Stimulated activated CD4-positive, alpha-beta T cell treated with anti-CD3 and anti-CD28 coated beads, Interleukin-4, amount 100 ng/mL, for 48 hours (primary cell): ENCODE measurements at regions not wholly inside any gene's neighbourhood (a gene's known extent, or its start where the extent isn't known, plus 50 kb on each side); places are given as distances from the start of the nearest gene placed in this dataset.
"Not testable (repeated sequence)": the region's sequence is repeated elsewhere in the genome, so short reads cannot be mapped to it uniquely, and the experiment has no call there.

Experiments
- DNase-seq, 2 donors: peaks; one replicate each; pipeline ENCODE4 v3.0.0-alpha.2; 2020; ENCODE audit warnings: low read depth in 2 of 2

GRCh38 chr1:146641534-146641933 is 296.6 kb upstream of the NBPF12 start:
- DNase-seq: not testable (repeated sequence)

- DNase-seq: not testable (repeated sequence)
These were observed 297.5 kb upstream of the NBPF12 start for GRCh38 chr1:146640671-146641070.

- DNase-seq: not testable (repeated sequence)
These were observed 307.8 kb upstream of the NBPF12 start for GRCh38 chr1:146630302-146630701.

GRCh38 chr1:146618582-146618981 is 319.5 kb upstream of the NBPF12 start:
- DNase-seq: not testable (repeated sequence)

- DNase-seq: not testable (repeated sequence)
These were observed 333.4 kb upstream of the NBPF12 start for GRCh38 chr1:146604681-146605080.

- DNase-seq: not testable (repeated sequence)
These were observed 337.3 kb upstream of the NBPF12 start for GRCh38 chr1:146600720-146601307.

GRCh38 chr1:146599906-146600305 is 338.2 kb upstream of the NBPF12 start:
- DNase-seq: not testable (repeated sequence)

GRCh38 chr1:146581229-146581628 is 352.4 kb upstream of the NOTCH2NLA start:
- DNase-seq: not testable (repeated sequence)

GRCh38 chr1:146567541-146567940 is 338.7 kb upstream of the NOTCH2NLA start:
- not testable (repeated sequence) for DNase-seq

GRCh38 chr1:146558032-146558431 is 329.2 kb upstream of the NOTCH2NLA start:
- not testable (repeated sequence) for DNase-seq

GRCh38 chr1:146556405-146556804 is 327.6 kb upstream of the NOTCH2NLA start:
- not testable (repeated sequence) for DNase-seq

GRCh38 chr1:146552414-146552813 is 323.6 kb upstream of the NOTCH2NLA start:
- DNase-seq: not testable (repeated sequence)

GRCh38 chr1:146548684-146549083 is 319.9 kb upstream of the NOTCH2NLA start:
- not testable (repeated sequence) for DNase-seq

- not testable (repeated sequence) for DNase-seq
These were observed 317.4 kb upstream of the NOTCH2NLA start for GRCh38 chr1:146546189-146546588.

GRCh38 chr1:146537775-146538373 is 309.1 kb upstream of the NOTCH2NLA start:
- DNase-seq: not testable (repeated sequence)

GRCh38 chr1:146536028-146536427 is 307.2 kb upstream of the NOTCH2NLA start:
- DNase-seq: not testable (repeated sequence)

GRCh38 chr1:146535575-146535974 is 306.8 kb upstream of the NOTCH2NLA start:
- DNase-seq: not testable (repeated sequence)

GRCh38 chr1:146530958-146531357 is 302.1 kb upstream of the NOTCH2NLA start:
- DNase-seq: not testable (repeated sequence)

- not testable (repeated sequence) for DNase-seq
These were observed 294.0 kb upstream of the NOTCH2NLA start for GRCh38 chr1:146522812-146523211.

GRCh38 chr1:146522345-146522744 is 293.5 kb upstream of the NOTCH2NLA start:
- DNase-seq: not testable (repeated sequence)

- DNase-seq: not testable (repeated sequence)
These were observed 293.0 kb upstream of the NOTCH2NLA start for GRCh38 chr1:146521804-146522203.

GRCh38 chr1:146513754-146514153 is 284.9 kb upstream of the NOTCH2NLA start:
- not testable (repeated sequence) for DNase-seq

- not testable (repeated sequence) for DNase-seq
These were observed 282.4 kb upstream of the NOTCH2NLA start for GRCh38 chr1:146511047-146511777.
